LoVo (cell line): ENCODE measurements at regions not wholly inside any gene's neighbourhood (a gene's known extent, or its start where the extent isn't known, plus 50 kb on each side); places are given as distances from the start of the nearest gene placed in this dataset.

ENCODE experiments used
- DNase-seq: peaks from one replicate; pipeline ENCODE4 v3.0.0-alpha.2; 2016; ENCODE audit warnings: low spot score

GRCh38 chr1:83813576-83813975, 185.4 kb downstream of the TTLL7 start:
- DNase-seq = no peak

GRCh38 chr1:83810144-83810543, 188.8 kb downstream of the TTLL7 start:
- DNase-seq = no peak

- no peak for DNase-seq
Measured at GRCh38 chr1:83808536-83808935, 190.4 kb downstream of the TTLL7 start.

- DNase-seq = no peak
Measured at GRCh38 chr1:83807821-83808220, 191.1 kb downstream of the TTLL7 start.

- no peak for DNase-seq
Measured at GRCh38 chr1:83807231-83807630, 191.7 kb downstream of the TTLL7 start.

GRCh38 chr1:83805921-83806320, 193.0 kb downstream of the TTLL7 start:
- no peak for DNase-seq

- no peak for DNase-seq
Measured at GRCh38 chr1:83802460-83803152, 196.3 kb downstream of the TTLL7 start.

- no peak for DNase-seq
Measured at GRCh38 chr1:83802023-83802422, 196.9 kb downstream of the TTLL7 start.

GRCh38 chr1:83800066-83800465, 198.9 kb downstream of the TTLL7 start:
- DNase-seq = no peak

GRCh38 chr1:83799594-83799993, 199.3 kb downstream of the TTLL7 start:
- DNase-seq = no peak

GRCh38 chr1:83798965-83799364, 200.0 kb downstream of the TTLL7 start:
- no peak for DNase-seq

- no peak for DNase-seq
Measured at GRCh38 chr1:83796409-83796808, 202.5 kb downstream of the TTLL7 start.

GRCh38 chr1:83794384-83794783, 204.5 kb downstream of the TTLL7 start:
- no peak for DNase-seq

- no peak for DNase-seq
Measured at GRCh38 chr1:83791821-83792437, 207.0 kb downstream of the TTLL7 start.

GRCh38 chr1:83790446-83790845, 208.5 kb downstream of the TTLL7 start:
- DNase-seq = no peak

- no peak for DNase-seq
Measured at GRCh38 chr1:83787246-83787998, 211.5 kb downstream of the TTLL7 start.

- DNase-seq = no peak
Measured at GRCh38 chr1:83781667-83782066, 217.3 kb downstream of the TTLL7 start.

GRCh38 chr1:83779565-83779964, 219.4 kb downstream of the TTLL7 start:
- DNase-seq = no peak

- no peak for DNase-seq
Measured at GRCh38 chr1:83777758-83778101, 221.2 kb downstream of the TTLL7 start.

- DNase-seq = no peak
Measured at GRCh38 chr1:83776913-83777757, 221.8 kb downstream of the TTLL7 start.

- no peak for DNase-seq
Measured at GRCh38 chr1:83775977-83776603, 222.8 kb downstream of the TTLL7 start.

GRCh38 chr1:83773059-83773458, 225.9 kb downstream of the TTLL7 start:
- no peak for DNase-seq
